ENCODE measurements at regions not wholly inside any gene's neighbourhood (a gene's known extent, or its start where the extent isn't known, plus 50 kb on each side); places are given as distances from the start of the nearest gene placed in this dataset.
"Not testable (repeated sequence)": the region's sequence is repeated elsewhere in the genome, so short reads cannot be mapped to it uniquely, and the experiment has no call there.

DNA sequence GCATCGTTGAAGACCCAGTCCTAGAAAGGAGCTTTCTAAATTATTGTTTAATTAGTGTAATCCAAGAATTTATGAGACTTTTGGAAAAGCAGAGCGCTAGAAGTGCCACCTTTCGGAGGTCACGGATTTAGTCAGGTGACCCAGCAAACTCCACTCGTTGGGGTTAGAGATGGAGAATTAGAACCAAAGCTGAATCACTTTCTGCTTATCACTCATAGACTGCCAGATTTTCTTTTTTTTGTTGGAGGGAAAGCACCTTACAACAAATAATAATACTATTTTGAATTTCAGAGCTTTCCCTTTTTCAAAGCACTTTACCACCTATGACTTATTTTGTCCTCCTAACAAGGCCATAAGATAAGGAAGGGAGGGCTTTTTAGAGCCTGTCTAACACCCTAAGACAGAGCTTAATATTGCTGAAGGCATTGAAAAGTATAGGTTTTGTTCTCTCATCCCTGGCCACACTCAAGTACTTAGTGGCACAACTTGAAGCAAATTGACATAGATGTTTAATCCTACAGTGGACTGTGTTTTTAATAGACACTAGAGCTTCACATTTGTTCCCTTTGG is 223.2 kb upstream of the PLGLB2 start:
- peak; percentile 2 for DNase-seq

DNA sequence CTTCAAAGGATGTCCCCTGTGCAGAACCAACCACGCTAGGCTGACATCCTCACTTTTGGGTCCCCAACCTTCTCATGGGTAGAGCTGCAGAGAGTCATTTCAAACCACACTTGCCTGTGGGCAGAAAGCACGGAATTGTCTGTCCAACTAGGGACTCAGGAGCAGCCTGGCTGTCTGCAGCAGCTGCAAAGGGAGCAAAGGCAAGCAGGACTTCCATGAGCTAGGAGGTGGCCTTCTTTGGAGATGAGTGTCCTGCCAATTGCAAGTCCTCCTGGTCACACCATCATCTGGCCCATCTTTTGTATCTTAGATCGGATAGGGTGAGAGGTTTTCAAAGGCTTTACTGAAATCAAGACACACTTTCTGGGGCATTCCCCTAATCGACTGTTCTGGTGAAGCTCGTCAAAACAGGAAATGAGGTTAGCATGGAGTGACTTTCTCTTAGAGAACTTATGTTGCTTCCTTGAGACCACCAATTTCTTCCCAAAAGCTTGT is 222.3 kb upstream of the PLGLB2 start:
- peak; percentile 56 for DNase-seq

DNA sequence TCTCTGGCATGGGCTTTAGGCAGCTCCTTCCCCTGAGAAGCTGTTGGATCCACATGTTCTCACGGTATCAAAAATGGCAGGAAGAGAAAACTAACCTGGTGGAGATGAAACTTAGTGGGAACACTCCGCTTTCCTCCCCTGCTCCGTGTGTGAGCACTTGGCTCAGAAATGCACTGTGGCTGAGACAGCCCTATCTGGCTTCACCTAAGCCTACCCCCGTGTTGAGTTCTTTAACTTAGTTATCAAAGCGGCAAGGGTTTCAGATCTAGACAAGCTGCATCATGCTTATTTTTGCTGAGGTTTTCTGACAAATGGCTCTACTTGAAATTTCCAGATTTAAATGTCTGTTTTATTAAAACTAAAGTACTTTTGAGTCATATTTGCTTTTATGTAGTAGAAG is 221.6 kb upstream of the PLGLB2 start:
- not testable (repeated sequence) for DNase-seq

DNA sequence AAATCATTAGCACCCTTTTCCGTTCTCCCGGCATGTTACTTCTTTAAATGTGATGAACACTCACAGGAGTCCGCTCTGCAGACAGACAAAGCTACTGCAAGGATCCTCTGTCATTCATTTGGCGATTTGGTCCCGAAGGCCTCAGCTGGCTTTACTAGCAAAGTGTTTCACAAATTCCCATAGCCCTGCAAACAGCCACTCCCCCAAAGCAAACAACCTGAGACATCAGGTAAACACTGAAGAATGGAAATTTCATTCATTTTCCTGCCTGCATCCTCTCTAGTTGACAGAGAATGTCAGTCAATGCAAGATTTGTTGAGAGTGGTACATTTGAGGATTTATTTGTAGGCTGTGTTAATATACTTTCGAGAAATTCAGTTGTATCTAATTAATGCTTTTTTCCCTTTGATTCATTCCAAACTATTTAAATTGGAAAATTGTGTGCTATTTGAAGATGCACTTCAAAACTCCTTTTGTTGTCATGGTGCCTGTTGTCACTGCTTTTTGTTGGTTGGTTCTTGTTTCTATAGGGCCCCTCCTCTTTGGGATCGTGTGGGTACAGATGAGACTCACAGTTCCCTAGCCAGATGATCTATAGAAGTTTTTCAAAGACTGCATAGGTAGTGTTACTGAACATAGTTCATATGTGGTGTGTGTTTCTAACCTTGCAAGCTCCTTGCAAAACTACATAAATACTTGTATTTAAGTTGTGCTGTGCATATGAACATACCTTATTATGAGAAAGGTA is 215.7 kb upstream of the PLGLB2 start:
- DNase-seq = not testable (repeated sequence)

DNA sequence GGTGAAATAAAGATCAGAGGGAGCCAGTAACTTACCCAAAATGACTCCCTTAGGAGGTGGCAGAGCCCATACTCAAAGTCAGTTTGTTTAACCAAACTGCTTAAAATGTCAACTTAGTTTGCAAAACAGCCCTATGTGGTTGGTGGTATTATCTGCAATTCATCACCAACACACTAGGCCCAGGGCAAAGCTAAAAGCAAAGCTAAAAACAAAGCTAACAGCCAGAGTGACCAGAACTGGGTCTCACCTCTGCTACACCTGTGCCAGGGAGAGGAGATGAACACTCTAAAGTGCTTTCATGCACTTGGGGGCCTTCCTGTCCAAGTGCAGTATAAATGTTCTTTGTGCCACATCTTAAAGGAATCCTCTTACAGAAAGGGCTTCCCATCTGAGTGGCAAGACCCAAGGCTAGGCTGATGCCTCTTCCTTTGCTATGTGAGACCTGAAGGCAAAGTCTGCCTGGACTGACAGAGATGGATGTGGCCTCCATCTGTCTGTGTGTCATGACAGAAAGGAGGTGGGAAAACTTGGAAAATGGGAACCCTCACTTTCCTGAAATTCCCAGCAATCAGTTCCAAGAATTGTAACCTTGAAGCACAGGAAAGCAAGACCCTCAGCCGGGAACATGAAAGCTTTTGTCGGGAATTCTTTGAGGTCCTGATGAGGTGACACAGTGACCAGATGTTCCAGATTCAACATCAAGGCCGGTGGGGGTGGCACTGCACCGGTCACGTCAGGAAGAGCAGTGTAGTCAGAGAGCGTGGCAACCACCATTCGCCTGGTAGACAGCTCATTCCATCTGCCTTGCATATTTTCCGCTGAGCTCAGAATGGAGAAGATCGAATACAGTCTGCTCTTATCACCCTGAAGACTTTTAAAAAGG is 214.3 kb upstream of the PLGLB2 start:
- peak; percentile 9 for DNase-seq

DNA sequence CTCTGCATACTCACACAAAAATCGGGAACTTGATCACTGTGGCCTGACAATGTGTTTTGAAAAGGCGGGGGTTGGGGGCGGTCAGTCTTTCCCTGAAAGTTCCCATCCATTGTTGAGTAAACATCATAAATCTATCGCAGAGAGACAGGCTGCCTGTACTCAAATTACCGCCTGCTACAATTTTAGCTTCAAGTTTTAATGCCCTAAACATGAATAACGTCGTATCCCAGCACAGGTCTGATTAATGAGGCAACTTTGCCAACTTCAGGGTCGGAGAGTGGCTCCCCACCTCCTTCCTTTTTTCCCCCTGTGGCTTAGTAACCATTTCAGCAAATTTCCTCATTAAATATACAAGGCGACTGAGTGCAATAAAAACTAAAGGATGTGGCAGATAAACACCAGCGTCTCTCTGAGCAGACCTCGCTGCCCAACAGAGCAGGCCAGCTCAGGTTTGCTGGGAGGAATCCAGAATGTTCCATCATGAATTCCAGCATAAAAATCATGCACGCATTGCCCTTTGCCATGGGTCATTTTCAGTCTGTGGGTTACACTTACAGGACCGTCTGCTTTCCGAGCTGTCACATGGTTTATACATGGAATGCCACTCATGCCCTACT is 213.5 kb upstream of the PLGLB2 start:
- DNase-seq = not testable (repeated sequence)

DNA sequence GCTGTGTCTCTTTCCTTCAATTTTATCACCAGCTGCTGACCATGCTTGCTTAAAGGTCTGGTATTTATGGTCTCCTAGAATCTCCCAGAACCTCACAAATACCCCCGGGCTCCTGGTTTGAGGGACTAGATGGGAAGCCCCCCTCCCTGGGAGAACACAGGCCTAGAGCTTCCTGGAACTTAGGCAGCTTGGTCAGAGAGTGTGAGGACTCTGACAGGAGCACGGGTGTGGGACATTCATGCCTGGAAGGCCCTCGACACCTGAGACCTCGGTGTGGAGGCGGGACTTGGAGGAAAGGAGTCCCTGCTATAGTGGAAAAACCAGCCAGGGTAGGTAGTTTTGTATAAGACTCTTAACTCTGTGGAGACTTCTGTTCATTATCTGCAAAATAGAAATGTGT is 211.5 kb upstream of the PLGLB2 start:
- not testable (repeated sequence) for DNase-seq

DNA sequence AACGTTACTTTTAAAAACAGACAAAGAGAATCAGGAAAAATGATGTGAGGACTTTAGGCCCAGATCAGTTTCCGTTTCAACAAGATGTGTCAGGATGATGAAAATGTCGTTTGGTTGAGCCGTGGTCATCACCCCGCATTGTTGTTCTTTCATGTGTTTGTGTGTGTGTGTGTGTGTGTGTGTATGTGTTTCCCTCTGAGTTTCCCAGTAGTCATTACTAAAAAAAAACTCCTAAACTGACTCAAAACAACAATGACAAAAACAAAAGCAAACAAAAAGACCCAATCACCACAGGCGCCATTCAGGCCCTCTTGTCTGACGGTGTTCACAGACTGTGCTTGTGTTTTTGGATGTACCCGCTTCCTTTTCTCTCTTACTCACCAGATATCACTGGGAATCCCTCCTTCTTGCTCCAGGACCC is 210.6 kb upstream of the PLGLB2 start:
- not testable (repeated sequence) for DNase-seq

DNA sequence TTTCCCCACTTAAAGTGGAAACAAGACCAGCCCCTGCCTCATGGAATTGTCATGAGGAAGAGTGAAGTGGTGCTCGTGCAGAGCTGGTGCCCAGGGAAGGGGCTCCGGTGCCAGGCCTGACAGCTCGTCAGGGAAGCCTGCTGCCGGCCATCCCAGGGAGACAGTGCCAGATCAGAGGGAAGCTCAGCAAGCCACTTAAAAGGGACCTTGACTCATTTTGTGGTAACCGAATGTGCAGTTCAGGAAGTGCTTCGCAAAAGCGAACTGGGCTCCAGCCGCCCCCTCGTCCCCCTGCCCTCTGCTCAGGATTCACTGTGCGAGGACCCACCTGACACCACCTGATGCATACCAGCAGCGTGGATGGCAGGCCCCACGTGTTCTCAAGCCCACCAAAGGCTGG is 209.6 kb upstream of the PLGLB2 start:
- not testable (repeated sequence) for DNase-seq

DNA sequence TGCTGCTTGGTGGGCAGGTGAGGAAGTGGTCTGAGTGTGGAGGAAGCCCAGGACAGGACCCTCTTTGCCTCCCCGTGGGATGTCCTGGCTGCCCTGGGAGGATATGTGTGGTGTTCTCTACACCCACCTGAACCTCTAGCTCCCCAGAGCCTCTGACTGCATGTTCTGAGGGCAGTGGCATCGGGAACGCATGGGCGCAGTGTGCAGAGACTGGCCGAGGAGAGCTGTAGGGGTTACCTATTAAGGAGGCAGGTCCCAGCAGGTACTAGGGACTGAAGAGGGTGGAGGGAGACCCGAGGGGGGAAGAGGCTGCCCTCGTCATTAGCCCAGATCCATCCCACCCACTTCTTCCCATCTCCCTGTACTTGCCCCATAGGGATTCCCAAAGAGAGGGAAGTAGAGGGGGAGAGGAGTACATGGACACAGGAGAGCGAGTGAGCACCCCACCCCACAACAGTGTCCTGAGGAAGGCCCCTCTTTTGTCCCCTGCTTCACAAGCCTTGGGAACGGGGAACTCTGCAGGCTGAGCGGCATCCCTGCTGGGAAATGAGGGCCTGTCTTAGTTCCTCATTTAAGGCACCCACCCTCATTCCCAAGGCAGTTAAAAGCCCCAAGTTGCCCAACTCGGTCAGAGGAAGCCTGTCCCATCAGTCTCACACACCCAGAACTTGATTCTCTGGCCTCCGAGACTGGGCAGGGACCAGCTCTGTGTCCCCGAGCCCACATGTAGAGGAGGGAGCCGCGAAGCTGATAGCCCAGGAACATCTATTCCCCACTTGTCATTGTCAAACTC is 208.5 kb upstream of the PLGLB2 start:
- DNase-seq = not testable (repeated sequence)

DNA sequence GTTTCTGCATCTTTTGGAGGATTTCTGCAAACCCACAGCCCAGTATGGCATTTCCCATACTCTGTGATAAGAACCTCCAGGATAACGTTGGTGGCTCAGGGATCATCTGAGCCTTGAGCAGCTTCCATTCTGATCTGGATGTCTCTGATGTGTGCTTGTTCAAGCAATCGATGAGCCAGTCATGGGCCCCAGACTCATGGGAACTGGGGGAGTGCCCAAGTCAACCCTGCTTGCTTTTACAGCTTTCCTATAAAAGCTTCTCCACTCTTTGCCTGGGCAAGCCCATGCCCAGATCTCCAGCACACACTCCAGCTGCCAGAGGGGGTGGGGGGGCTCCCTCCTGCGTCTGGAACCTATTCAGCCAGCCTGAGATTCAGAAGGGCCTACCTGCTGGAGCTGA is 207.6 kb upstream of the PLGLB2 start:
- DNase-seq = not testable (repeated sequence)

DNA sequence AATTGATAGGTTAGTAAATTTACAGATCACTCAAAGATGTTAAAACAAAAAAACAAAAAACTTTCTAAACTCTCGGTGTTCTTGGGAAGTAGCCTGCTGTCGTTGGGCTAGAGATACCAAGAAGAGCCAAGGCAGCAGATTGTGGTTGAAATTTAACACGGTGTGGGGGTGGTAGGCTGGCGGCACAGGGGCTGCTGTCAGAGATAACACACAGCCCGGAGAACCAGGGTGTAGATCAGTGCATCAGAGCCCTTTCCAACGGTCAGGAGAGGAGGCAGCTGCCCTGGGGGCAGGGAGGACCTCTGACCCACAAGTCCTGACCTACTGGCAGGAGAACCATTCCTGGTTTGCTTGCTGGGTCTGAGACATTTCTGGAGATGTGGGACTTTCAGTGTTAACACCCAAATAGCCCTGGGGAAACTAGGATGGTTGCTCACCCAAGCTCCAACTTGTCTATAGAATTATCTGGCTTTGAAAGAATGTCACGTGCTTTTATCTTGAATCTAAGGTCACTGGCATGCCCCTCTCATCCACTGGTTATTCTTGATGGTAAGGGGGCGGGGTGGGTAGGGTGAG is 205.2 kb upstream of the PLGLB2 start:
- DNase-seq = peak; percentile 26

DNA sequence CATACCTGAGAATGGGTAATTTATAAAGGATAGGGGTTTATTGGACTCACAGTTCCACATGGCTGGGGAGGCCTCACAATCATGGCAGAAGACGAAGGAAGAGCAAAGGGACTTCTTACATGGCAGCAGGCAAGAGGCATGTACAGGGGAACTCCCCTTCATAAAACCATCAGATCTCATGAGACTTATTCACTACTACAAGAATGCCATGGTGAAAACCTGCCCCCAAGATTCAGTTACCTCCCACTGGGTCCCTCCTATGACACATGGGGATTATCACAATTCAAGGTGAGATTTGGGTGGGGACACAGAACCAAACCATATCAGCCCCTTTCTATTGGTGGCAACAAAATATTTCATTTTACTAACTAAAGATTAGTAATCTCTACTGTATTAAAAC is 204.1 kb upstream of the PLGLB2 start:
- DNase-seq = not testable (repeated sequence)

DNA sequence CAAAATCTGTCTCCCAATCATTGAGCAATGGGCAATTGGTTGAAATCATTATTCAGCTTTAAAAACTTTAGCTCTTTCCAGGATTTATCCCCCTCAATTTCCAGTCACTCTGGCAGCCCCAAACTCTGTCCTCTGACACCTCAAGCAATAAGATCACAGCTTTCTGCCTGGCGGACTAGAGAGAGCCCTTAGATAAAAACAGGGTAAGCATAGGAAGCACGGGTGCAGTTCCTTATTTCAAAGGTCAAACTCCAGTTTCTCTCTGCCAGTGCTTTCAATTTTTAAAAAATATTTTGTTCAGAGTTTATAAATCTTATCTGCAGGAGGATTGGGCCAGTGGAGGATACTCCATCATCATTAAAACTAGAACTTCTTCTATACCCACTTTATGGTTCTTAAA is 200.8 kb upstream of the PLGLB2 start:
- DNase-seq = not testable (repeated sequence)

DNA sequence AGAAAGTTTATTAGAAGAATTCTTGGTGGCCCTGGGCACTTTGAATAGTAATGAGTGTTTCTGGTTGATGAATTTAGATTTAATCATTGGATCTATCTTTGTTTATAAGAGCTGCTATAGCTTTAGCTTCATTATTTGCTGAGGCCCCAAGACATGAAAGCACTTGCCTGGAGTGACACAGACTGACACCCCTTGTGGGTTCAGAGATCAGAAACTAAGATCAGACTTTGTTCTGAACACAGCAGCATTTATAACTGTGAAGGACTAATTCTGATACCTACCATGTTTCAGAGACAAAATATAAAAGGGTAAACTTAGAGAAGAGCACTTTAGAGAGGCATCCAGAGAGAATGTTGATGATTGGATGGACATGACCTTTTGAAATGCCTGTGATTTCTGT is 199.9 kb upstream of the PLGLB2 start:
- not testable (repeated sequence) for DNase-seq

DNA sequence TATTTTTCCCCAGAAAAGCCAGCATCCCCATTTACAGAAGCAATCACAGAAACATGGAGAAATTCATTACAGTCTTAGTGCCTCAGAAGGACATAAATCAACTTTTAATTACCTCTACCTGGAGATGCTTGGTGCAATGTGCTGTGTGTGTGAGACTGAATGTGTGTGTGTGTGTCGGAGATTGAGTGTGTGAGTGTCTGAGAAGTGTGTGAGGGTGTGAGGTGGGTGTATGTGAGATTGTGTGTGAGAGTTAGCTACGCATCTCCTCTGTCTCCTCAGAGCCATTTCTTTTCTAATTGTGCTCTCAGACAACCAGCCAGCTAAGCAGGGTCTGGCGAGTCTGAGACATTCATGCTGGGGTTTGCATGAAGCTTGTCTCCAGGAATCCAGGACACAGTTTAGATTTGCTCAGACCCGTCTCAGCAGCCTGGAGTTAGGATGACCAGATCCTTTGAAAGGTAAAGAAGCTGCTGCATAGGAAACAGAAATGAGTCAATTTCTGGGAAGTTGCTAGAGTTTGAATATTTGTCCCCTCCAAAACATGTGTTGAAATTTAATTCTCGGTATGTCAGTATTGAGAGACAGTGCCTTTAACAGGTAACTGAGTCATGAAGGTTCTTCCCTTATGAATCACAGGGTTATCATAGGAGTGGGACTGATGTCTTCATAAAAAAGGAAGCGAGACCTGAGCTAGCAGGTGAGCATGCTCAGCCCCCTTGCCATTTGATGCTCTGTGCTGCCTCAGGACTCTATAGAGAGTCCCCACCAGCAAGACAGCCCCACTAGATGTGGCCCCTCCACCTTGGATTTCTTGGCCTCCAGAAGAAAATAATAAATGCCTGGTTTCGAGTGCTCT is 199.0 kb upstream of the PLGLB2 start:
- DNase-seq = peak; percentile 4

DNA sequence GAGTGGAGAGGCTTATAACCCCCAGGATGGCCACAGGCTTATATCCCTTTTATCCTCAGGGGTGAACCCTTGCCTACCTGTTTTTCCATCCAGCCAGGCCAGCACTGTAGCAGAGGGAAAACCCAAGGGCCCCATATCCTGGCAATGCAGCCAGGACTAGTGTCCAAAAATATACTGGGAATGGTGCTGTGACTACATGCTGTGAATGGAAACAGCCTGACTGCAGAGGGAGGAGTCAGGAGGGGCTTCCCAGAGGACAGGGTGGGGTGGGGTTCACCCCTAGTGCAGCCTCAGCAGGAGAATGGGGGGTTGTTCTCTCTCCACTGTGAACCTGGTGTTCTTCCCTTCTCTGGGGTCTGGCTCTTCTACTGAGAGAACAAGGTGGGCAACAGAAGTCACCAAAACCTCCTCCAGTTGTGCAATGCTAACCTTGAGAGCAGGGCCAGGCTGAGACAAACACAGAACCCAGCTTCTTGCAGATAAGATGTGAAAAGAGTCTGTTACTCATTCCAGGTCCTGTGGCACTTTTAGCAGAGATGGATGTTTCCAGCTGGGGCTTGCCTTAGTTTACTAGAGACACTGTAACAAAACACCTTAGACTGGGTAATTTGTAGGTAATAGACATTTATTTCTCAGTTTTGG is 198.2 kb upstream of the PLGLB2 start:
- DNase-seq = not testable (repeated sequence)

DNA sequence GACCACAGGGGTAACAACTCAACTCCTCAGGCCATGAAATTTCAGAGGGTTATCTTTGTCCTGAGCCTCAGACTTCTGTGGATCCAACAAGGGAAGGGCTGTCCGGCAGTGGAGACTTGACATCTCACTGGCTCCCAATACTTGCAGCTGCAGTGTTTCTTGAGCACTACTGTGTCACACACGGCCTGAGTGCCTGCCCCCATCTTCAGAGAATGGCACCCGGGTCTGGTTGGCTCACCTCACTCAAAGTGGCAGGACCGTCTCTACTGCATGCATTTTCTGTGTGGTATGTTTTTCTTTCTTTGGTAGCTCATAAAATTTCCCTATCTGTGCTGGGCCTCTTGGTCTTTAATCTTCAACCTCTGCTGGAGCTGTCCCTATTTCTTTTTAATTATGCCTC is 193.2 kb upstream of the PLGLB2 start:
- DNase-seq = not testable (repeated sequence)

DNA sequence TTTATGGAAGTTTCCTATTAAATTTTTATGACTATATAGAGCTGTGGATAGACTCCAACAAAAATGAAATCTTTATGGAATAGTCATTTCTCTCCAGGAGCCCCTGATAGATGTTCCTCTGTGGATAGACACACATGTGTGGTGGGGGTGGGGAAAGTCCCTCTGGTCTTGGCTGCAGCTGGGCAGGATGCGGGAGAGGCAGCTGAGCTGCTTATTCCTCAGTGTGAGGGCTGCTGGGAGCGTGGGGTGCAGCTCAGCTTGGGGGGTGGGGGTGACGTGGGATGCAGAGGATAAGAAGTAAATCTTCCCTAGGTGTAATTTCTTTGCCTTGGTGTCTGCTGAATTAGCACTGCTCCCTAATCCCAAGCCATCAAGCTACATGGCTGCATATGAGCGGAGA is 192.8 kb upstream of the PLGLB2 start:
- DNase-seq = peak; percentile 31

DNA sequence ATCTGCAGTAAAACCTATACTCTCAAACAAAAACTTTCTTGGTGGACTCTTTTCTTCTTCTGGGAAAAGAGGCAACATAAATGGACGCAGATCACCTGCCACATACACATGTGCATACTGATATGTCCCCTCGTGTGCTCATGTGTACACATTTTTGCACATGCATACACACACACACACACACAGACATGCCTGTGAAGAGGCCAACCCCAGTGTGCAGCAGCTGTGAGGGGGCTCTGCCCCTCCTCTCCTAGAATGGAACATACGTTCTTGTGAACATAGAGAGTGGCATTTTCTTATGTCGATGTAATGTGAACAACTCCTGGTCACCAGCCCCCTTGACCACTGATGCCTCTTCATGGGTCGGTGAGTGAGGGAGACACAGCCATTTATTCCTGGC is 188.9 kb upstream of the PLGLB2 start:
- not testable (repeated sequence) for DNase-seq
